GM21529 (cell line): ENCODE measurements at regions not wholly inside any gene's neighbourhood (a gene's known extent, or its start where the extent isn't known, plus 50 kb on each side); places are given as distances from the start of the nearest gene placed in this dataset.

Experiments used
- ATAC-seq: cut with Tn5 transposase; IDR thresholded peaks from one replicate; pipeline ENCODE4 v1.9.1; 2021; ENCODE audit not compliant: unreplicated experiment

- no peak for ATAC-seq
Measured at GRCh38 chr11:28582506-28582905, 474.3 kb downstream of the METTL15 start.

GRCh38 chr11:28581286-28582242, 473.4 kb downstream of the METTL15 start:
- ATAC-seq = no peak

GRCh38 chr11:28571371-28571770, 463.2 kb downstream of the METTL15 start:
- no peak for ATAC-seq

- no peak for ATAC-seq
Measured at GRCh38 chr11:28569106-28569505, 460.9 kb downstream of the METTL15 start.

GRCh38 chr11:28566339-28567089, 458.3 kb downstream of the METTL15 start:
- ATAC-seq = no peak

GRCh38 chr11:28559492-28559891, 451.3 kb downstream of the METTL15 start:
- no peak for ATAC-seq

GRCh38 chr11:28547321-28547741, 439.1 kb downstream of the METTL15 start:
- ATAC-seq = no peak

- ATAC-seq = no peak
Measured at GRCh38 chr11:28545536-28545935, 437.3 kb downstream of the METTL15 start.

- ATAC-seq = no peak
Measured at GRCh38 chr11:28542561-28542960, 434.4 kb downstream of the METTL15 start.

- no peak for ATAC-seq
Measured at GRCh38 chr11:28539239-28540030, 431.2 kb downstream of the METTL15 start.

- no peak for ATAC-seq
Measured at GRCh38 chr11:28537822-28538221, 429.6 kb downstream of the METTL15 start.

GRCh38 chr11:28536504-28537267, 428.5 kb downstream of the METTL15 start:
- no peak for ATAC-seq

- ATAC-seq = no peak
Measured at GRCh38 chr11:28535677-28536076, 427.5 kb downstream of the METTL15 start.

GRCh38 chr11:28529540-28530410, 421.6 kb downstream of the METTL15 start:
- ATAC-seq = no peak

GRCh38 chr11:28529046-28529445, 420.9 kb downstream of the METTL15 start:
- no peak for ATAC-seq

- ATAC-seq = no peak
Measured at GRCh38 chr11:28528217-28528616, 420.0 kb downstream of the METTL15 start.

- ATAC-seq = no peak
Measured at GRCh38 chr11:28526406-28526751, 418.2 kb downstream of the METTL15 start.

- ATAC-seq = no peak
Measured at GRCh38 chr11:28525636-28526405, 417.6 kb downstream of the METTL15 start.

GRCh38 chr11:28524098-28524497, 415.9 kb downstream of the METTL15 start:
- no peak for ATAC-seq
